B cell (primary cell): ENCODE measurements at regions not wholly inside any gene's neighbourhood (a gene's known extent, or its start where the extent isn't known, plus 50 kb on each side); places are given as distances from the start of the nearest gene placed in this dataset.

Experiments used
- ATAC-seq: fragments of 200-7000 bp; cut with Tn5 transposase; one replicate; pipeline ENCODE4 v1.10.0; 2021; ENCODE audit warnings: low read depth, mild to moderate bottlenecking, moderate number of reproducible peaks, moderate library complexity
- CTCF ChIA-PET: fragments of 350-600 bp; sonication (Branson Sonifier 250); formaldehyde crosslinking; loops from one replicate; lab custom pipeline; 2021; ENCODE audit warnings: antibody characterized with exemption, inconsistent platforms; lab: Charles Lee
- POLR2A ChIA-PET: fragments of 350-600 bp; sonication (Branson Sonifier 250); formaldehyde crosslinking; loops from one replicate; lab custom pipeline; 2021; ENCODE audit warnings: antibody characterized with exemption; lab: Charles Lee
- DNase-seq: peaks from one replicate; pipeline ENCODE4 v3.0.0; 2013
- H2AFZ ChIP-seq: 2 replicates; pipeline ENCODE4 v1.6.1; 2012; ENCODE audit warnings: mild to moderate bottlenecking, low read depth, low read length; ENCODE audit not compliant: insufficient read depth, poor library complexity, severe bottlenecking
- H3K27ac ChIP-seq, 2 donors: 1 replicate in 1 of 2; 2 replicates in 1 of 2; pipeline ENCODE4 v1.5.1; 2012 to 2013; ENCODE audit warnings: low read length in 2 of 2, mild to moderate bottlenecking in 2 of 2, moderate library complexity in 1 of 2
- H3K27me3 ChIP-seq, 4 experiments: fragments of 200-600 bp in 1 of 4; sonication (generic) in 1 of 4; replicated peaks in 1 of 4; 1 replicate in 2 of 4; 2 replicates in 2 of 4; pipeline versions ENCODE4 v1.6.1 to v1.7.0; 2013 to 2016; ENCODE audit warnings: low read length in 3 of 4, mild to moderate bottlenecking in 2 of 4, mixed read lengths in 1 of 4, moderate library complexity in 1 of 4; ENCODE audit not compliant: insufficient read depth in 4 of 4, control insufficient read depth in 3 of 4; ENCODE audit errors: control extremely low read depth in 1 of 4
- H3K36me3 ChIP-seq, 2 experiments: replicated peaks in 1 of 2; 1 replicate in 1 of 2; 2 replicates in 1 of 2; pipeline versions ENCODE4 v1.6.1 to v1.7.1; 2013; ENCODE audit warnings: low read length in 1 of 2; ENCODE audit not compliant: insufficient read depth in 2 of 2, control insufficient read depth in 1 of 2; ENCODE audit errors: control extremely low read depth in 1 of 2, extremely low read depth in 1 of 2
- H3K4me1 ChIP-seq, 2 donors: fragments of 200-600 bp in 1 of 2; sonication (generic) in 1 of 2; 1 replicate in 1 of 2; 2 replicates in 1 of 2; pipeline versions ENCODE4 v1.5.1 to v1.6.1; 2013 to 2017; ENCODE audit warnings: low read length in 2 of 2; ENCODE audit not compliant: control insufficient read depth in 2 of 2, insufficient read depth in 2 of 2
- H3K4me2 ChIP-seq: replicated peaks from 2 replicates; pipeline ENCODE3; 2012; ENCODE audit warnings: mild to moderate bottlenecking, low read depth, low read length; ENCODE audit not compliant: poor library complexity, severe bottlenecking
- H3K4me3 ChIP-seq, 5 experiments: fragments of 200-600 bp in 1 of 5; sonication (generic) in 1 of 5; 1 replicate in 3 of 5; 2 replicates in 2 of 5; pipeline versions ENCODE4 v1.5.1 to v1.7.0; 2011 to 2016; ENCODE audit warnings: low read length in 4 of 5, mild to moderate bottlenecking in 4 of 5, low read depth in 2 of 5, control low read depth in 1 of 5, moderate library complexity in 1 of 5; ENCODE audit not compliant: insufficient read depth in 1 of 5; ENCODE audit errors: control extremely low read depth in 1 of 5, extremely low read depth in 1 of 5
- H3K79me2 ChIP-seq: fragments of 200-600 bp; sonication (generic); one replicate; pipeline ENCODE4 v1.6.0; 2016; ENCODE audit warnings: low read length; ENCODE audit not compliant: control insufficient read depth, insufficient read depth
- H3K9ac ChIP-seq: fragments of 200-600 bp; sonication (generic); 2 replicates; pipeline ENCODE4 v1.6.1; 2017; ENCODE audit warnings: mild to moderate bottlenecking, low read length, moderate library complexity
- H3K9me3 ChIP-seq, 3 donors: one replicate each; pipeline versions ENCODE4 v1.6.1 to v1.7.1; 2013; ENCODE audit warnings: low read length in 2 of 3; ENCODE audit not compliant: control insufficient read depth in 2 of 3, insufficient read depth in 1 of 3; ENCODE audit errors: control extremely low read depth in 1 of 3
- H4K20me1 ChIP-seq: 2 replicates; pipeline ENCODE4 v1.6.0; 2012; ENCODE audit warnings: mild to moderate bottlenecking, low read length; ENCODE audit not compliant: insufficient read depth, control insufficient read depth, poor library complexity, severe bottlenecking
- H3K27ac Mint-ChIP-seq: one replicate; pipeline ENCODE4 v1.8.0; 2021; ENCODE audit warnings: mixed read lengths
- H3K27me3 Mint-ChIP-seq: one replicate; pipeline ENCODE4 v1.8.0; 2021; ENCODE audit warnings: mixed read lengths
- H3K4me1 Mint-ChIP-seq: one replicate; pipeline ENCODE4 v1.8.0; 2021; ENCODE audit warnings: mixed read lengths
- H3K4me3 Mint-ChIP-seq: one replicate; pipeline ENCODE4 v1.8.0; 2021; ENCODE audit warnings: mixed read lengths
- H3K9me3 Mint-ChIP-seq: one replicate; pipeline ENCODE4 v1.8.0; 2022; ENCODE audit warnings: mixed read lengths; ENCODE audit not compliant: insufficient read depth
- EZH2 ChIP-seq: IDR thresholded peaks from 2 replicates; pipeline ENCODE4 v1.6.1; 2012; ENCODE audit warnings: borderline replicate concordance, low read depth, mild to moderate bottlenecking, moderate library complexity, low read length; ENCODE audit not compliant: insufficient read depth, poor library complexity, severe bottlenecking
- WGBS: methylation state at CpG from one replicate; pipeline ENCODE4 v1.1.5; 2013; ENCODE audit warnings: missing lambda C conversion rate; ENCODE audit not compliant: insufficient coverage; 5-methylcytosine and 5-hydroxymethylcytosine counted together
- intact Hi-C: fragments of 100-400 bp; cut with micrococcal nuclease; formaldehyde crosslinking; loops from one replicate; pipeline ENCODE4 v1.10.0; 2022
- TF ChIP-seq, protein P1 (sequence below): fragments of 200-600 bp; IDR thresholded peaks from one replicate; pipeline ENCODE4 v1.8.0; 2022; ENCODE audit warnings: antibody characterized with exemption, mild to moderate bottlenecking

DNA sequence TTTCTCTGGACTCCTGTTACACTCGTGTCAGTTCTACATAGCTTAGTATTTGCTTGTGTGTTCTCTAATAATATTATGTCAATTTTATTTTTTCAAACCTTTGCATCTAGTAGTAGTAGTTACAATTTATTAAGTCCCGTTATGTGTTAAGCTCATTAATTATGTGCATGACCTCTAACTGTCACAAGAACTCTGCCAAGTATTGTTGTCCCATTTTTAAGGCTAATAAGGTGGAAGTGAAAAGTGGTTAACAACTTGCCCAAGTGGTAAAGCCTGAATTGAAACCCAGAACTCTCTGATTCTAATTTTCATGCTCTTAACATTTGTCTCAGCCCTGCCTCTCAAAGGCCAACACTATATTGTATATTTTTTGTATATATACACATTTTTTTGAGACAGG, 221.6 kb downstream of the DMRT2 start:
- Histone ChIP-seq H3K79me2 (no peaks in the 10 kb centered on the region), H3K9ac (no peak overlapping the region), H3K27ac (no peak overlapping the region), H3K36me3 (no peaks in the 10 kb centered on the region), H3K4me1 (no peaks in the 10 kb centered on the region), H3K27me3 (no peaks in the 10 kb centered on the region), H3K4me3 (no peak overlapping the region), H3K9me3 (no peaks in the 10 kb centered on the region), H2AFZ (no peak overlapping the region), H3K4me2 (no peak overlapping the region), H4K20me1 (no peaks in the 10 kb centered on the region)
- H3K4me3 Mint-ChIP-seq = no peak overlapping the region
- ChIA-PET CTCF (no interaction called here), POLR2A (no interaction called here)
- no peaks in the 10 kb centered on the region for H3K4me1 Mint-ChIP-seq
- DNase-seq (no peak), ATAC-seq (no peak)
- H3K9me3 Mint-ChIP-seq = no peaks in the 10 kb centered on the region
- intact Hi-C loops = no loop called here
- WGBS = no CpG with 5 or more reads among the region's 2 CpGs
- H3K27me3 Mint-ChIP-seq = no peaks in the 10 kb centered on the region
- TF ChIP-seq, protein P1, sequence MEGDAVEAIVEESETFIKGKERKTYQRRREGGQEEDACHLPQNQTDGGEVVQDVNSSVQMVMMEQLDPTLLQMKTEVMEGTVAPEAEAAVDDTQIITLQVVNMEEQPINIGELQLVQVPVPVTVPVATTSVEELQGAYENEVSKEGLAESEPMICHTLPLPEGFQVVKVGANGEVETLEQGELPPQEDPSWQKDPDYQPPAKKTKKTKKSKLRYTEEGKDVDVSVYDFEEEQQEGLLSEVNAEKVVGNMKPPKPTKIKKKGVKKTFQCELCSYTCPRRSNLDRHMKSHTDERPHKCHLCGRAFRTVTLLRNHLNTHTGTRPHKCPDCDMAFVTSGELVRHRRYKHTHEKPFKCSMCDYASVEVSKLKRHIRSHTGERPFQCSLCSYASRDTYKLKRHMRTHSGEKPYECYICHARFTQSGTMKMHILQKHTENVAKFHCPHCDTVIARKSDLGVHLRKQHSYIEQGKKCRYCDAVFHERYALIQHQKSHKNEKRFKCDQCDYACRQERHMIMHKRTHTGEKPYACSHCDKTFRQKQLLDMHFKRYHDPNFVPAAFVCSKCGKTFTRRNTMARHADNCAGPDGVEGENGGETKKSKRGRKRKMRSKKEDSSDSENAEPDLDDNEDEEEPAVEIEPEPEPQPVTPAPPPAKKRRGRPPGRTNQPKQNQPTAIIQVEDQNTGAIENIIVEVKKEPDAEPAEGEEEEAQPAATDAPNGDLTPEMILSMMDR = no peak
- no peak for TF ChIP-seq EZH2
- H3K27ac Mint-ChIP-seq = no peak overlapping the region

DNA sequence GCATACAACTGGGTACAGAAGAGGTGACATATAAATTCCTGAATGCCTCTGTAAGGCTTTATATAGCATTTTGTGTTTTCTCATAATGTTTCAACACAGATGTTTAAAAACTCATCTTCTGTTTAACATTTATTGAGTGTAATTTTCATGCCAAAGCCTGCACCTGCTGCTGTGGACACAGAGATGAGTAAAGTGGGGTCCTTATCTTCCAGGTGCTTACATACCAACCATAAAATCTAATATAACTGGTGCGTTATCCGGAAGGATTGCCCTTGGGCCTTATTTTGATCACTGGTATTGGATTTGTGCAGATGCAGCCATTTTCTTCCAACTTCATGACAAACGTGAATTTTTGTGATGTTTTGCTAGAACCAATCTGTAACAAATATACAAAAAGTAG, 222.3 kb downstream of the DMRT2 start:
- Histone ChIP-seq H3K36me3 (no peaks in the 10 kb centered on the region), H3K4me1 (no peaks in the 10 kb centered on the region), H2AFZ (no peak overlapping the region), H3K9ac (no peak overlapping the region), H3K79me2 (no peaks in the 10 kb centered on the region), H4K20me1 (no peaks in the 10 kb centered on the region), H3K27ac (no peak overlapping the region), H3K4me2 (no peak overlapping the region), H3K4me3 (no peak overlapping the region), H3K9me3 (no peaks in the 10 kb centered on the region), H3K27me3 (no peaks in the 10 kb centered on the region)
- intact Hi-C loops = no loop called here
- TF ChIP-seq, protein P1 = no peak
- TF ChIP-seq EZH2 = no peak
- Mint-ChIP-seq H3K27me3 (no peaks in the 10 kb centered on the region), H3K4me1 (no peaks in the 10 kb centered on the region), H3K27ac (no peak overlapping the region), H3K9me3 (no peaks in the 10 kb centered on the region), H3K4me3 (no peak overlapping the region)
- ChIA-PET CTCF (no interaction called here), POLR2A (no interaction called here)
- no peak for DNase-seq
- WGBS = no CpG with 5 or more reads among the region's 3 CpGs
- ATAC-seq = no peak
